Breast epithelium (tissue), 4 donors: ENCODE measurements at regions not wholly inside any gene's neighbourhood (a gene's known extent, or its start where the extent isn't known, plus 50 kb on each side); places are given as distances from the start of the nearest gene placed in this dataset.

ENCODE experiments used
- DNase-seq, 2 donors: peaks; one replicate each; pipeline ENCODE4 v3.0.0-alpha.2; 2019; ENCODE audit warnings: low spot score in 2 of 2
- H3K27ac ChIP-seq, 2 donors: fragments of 200-600 bp; sonication (generic) in 1 of 2; one replicate each; pipeline ENCODE4 v1.5.1; 2016 to 2019; ENCODE audit warnings: mild to moderate bottlenecking in 1 of 2
- H3K27me3 ChIP-seq, 2 donors: fragments of 200-600 bp; sonication (generic) in 1 of 2; one replicate each; pipeline versions ENCODE4 v1.5.1 to v1.6.0; 2017 to 2019; ENCODE audit warnings: control low read depth in 1 of 2, mild to moderate bottlenecking in 1 of 2
- H3K36me3 ChIP-seq: fragments of 200-600 bp; one replicate; pipeline ENCODE4 v1.5.1; 2019
- H3K4me1 ChIP-seq, 2 donors: fragments of 200-600 bp; sonication (generic); one replicate each; pipeline ENCODE4 v1.5.1; 2016 to 2019; ENCODE audit warnings: control low read depth in 1 of 2
- H3K4me3 ChIP-seq, 3 donors: fragments of 200-600 bp; sonication (generic); 1 replicate in 2 of 3; 2 replicates in 1 of 3; pipeline ENCODE4 v1.5.1; 2016 to 2019; ENCODE audit warnings: mild to moderate bottlenecking in 3 of 3, moderate library complexity in 2 of 3
- H3K9me3 ChIP-seq, 2 donors: fragments of 200-600 bp; sonication (generic) in 1 of 2; one replicate each; pipeline ENCODE4 v1.5.1; 2016 to 2019; ENCODE audit warnings: control low read depth in 1 of 2
- CTCF ChIP-seq, 3 donors: fragments of 450-650 bp; IDR thresholded peaks; one replicate each; pipeline ENCODE4 v1.5.1; 2016 to 2017; ENCODE audit warnings: antibody characterized with exemption in 3 of 3, mild to moderate bottlenecking in 3 of 3, moderate library complexity in 3 of 3
- POLR2A ChIP-seq: fragments of 450-650 bp; IDR thresholded peaks from one replicate; pipeline ENCODE4 v1.6.1; 2016; ENCODE audit warnings: antibody characterized with exemption, mild to moderate bottlenecking, moderate library complexity
- POLR2AphosphoS5 ChIP-seq, 3 donors: sonication (generic); formaldehyde crosslinking; IDR thresholded peaks; one replicate each; pipeline ENCODE4 v1.6.1; 2017; ENCODE audit warnings: antibody characterized with exemption in 3 of 3
- intact Hi-C: fragments of 100-400 bp; cut with DNase I; formaldehyde crosslinking; loops from one replicate; pipeline ENCODE4 v1.15.1; 2023; ENCODE audit warnings: low total_unique reads

- no peaks in the 10 kb centered on the region for H3K27me3 ChIP-seq
- TF ChIP-seq CTCF (IDR thresholded peaks at IDR 0.05), result no peak
- TF ChIP-seq POLR2AphosphoS5 (IDR thresholded peaks at IDR 0.05), result no peak
- TF ChIP-seq POLR2A, result no peak
- no peak for DNase-seq
- H3K9me3 ChIP-seq, result no peaks in the 10 kb centered on the region
- no peaks in the 10 kb centered on the region for H3K36me3 ChIP-seq
- no peak overlapping the region for H3K4me3 ChIP-seq
- intact Hi-C loops, result no loop called here
- no peak overlapping the region for H3K27ac ChIP-seq
- H3K4me1 ChIP-seq, result no peaks in the 10 kb centered on the region
These were observed 125.6 kb downstream of the KLF6 start for GRCh38 chr10:3659203-3659917.

GRCh38 chr10:3658766-3659165 lies 126.2 kb downstream of the KLF6 start:
- Histone ChIP-seq H3K36me3 (no peaks in the 10 kb centered on the region), H3K9me3 (no peaks in the 10 kb centered on the region), H3K4me3 (no peak overlapping the region), H3K4me1 (no peaks in the 10 kb centered on the region), H3K27ac (no peak overlapping the region), H3K27me3 (no peaks in the 10 kb centered on the region)
- intact Hi-C loops, result no loop called here
- no peak for TF ChIP-seq POLR2A
- no peak for TF ChIP-seq CTCF (IDR thresholded peaks at IDR 0.05)
- DNase-seq, result no peak

DNA sequence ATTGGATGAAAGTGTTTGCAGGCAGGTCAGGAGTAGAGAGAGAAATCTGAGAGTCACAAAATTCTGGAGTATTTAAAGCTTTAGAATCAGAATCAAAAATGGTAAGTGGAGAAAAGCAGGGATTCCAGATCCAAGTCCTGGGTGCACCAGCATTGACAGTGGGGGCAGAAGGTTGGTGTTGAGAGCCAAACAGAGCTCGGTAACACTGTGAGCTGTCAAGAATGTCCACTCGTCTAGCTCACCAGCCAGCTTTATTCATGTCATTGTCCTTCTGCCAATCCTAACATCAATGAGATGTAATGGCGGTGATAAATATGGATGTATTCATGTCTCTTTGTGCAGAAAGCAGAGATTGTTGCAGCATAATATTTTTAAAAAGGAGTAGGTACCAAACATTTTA lies 128.8 kb downstream of the KLF6 start:
- Histone ChIP-seq H3K36me3 (no peaks in the 10 kb centered on the region), H3K27me3 (no peaks in the 10 kb centered on the region), H3K9me3 (no peaks in the 10 kb centered on the region), H3K4me1 (no peaks in the 10 kb centered on the region), H3K27ac (no peak overlapping the region), H3K4me3 (no peak overlapping the region)
- intact Hi-C loops, result no loop called here
- no peak for DNase-seq
- TF ChIP-seq POLR2A, result no peak
- TF ChIP-seq POLR2AphosphoS5 (IDR thresholded peaks at IDR 0.05), result no peak
- TF ChIP-seq CTCF (IDR thresholded peaks at IDR 0.05), result no peak

DNA sequence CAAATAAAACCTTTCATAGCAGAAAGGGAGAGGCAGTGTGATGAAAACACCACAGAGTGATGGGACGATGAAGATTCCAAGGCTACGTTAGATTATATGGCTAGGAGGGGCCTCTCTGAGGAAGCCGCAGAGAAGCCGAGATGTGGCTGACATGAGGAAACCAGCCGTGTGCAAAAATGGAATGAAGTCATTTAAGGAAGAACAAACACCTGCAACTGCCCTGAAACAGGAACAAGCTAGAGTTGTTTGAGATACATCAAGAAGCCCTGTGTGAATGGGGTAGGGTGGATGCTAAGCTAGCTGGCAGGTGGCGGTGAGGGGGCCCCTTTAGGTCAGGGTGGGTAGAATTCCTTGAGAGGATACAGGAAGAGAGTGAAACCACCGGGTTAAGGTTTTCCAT lies 129.5 kb downstream of the KLF6 start:
- Histone ChIP-seq H3K4me3 (no peak overlapping the region), H3K27me3 (no peaks in the 10 kb centered on the region), H3K27ac (no peak overlapping the region), H3K4me1 (no peaks in the 10 kb centered on the region), H3K9me3 (no peaks in the 10 kb centered on the region), H3K36me3 (no peaks in the 10 kb centered on the region)
- TF ChIP-seq POLR2A, result no peak
- TF ChIP-seq POLR2AphosphoS5 (IDR thresholded peaks at IDR 0.05), result no peak
- no peak for TF ChIP-seq CTCF (IDR thresholded peaks at IDR 0.05)
- DNase-seq, result no peak
- intact Hi-C loops, result no loop called here

DNA sequence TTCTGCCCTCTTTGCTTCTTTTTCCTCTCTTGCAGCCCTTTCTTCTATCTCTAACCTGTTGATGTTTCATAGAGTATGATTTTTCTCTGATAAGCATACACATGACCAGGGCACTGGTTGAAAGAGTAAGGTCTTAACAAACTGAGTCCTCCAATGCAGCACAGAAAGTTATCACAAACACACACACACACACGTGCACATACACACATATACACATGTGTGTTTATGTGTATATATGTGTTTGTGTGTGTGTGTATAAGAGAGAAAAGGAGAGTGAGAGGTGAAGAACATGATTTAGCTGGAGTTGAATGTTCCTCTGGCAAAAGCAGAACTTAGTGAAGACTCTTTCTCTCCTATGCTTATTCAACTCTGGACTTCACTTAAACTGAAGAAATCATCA lies 130.0 kb downstream of the KLF6 start:
- TF ChIP-seq POLR2AphosphoS5 (IDR thresholded peaks at IDR 0.05) (no peak), CTCF (IDR thresholded peaks at IDR 0.05) (no peak), POLR2A (no peak)
- DNase-seq, result no peak
- Histone ChIP-seq H3K27ac (no peak overlapping the region), H3K36me3 (no peaks in the 10 kb centered on the region), H3K4me3 (no peak overlapping the region), H3K9me3 (no peaks in the 10 kb centered on the region), H3K27me3 (no peaks in the 10 kb centered on the region), H3K4me1 (no peaks in the 10 kb centered on the region)
- intact Hi-C loops, result no loop called here
